Upper lobe of left lung (tissue), 6 donors: ENCODE measurements at regions not wholly inside any gene's neighbourhood (a gene's known extent, or its start where the extent isn't known, plus 50 kb on each side); places are given as distances from the start of the nearest gene placed in this dataset.

Source experiments
- ATAC-seq, 2 donors: fragments of 200-7000 bp; cut with Tn5 transposase; one replicate each; pipeline ENCODE4 v1.9.1; 2022; ENCODE audit warnings: mild to moderate bottlenecking in 2 of 2, moderate library complexity in 2 of 2; ENCODE audit not compliant: low FRiP score in 2 of 2
- DNase-seq, 2 donors: peaks; one replicate each; pipeline ENCODE4 v3.0.0-alpha.2; 2019 to 2020
- H3K27ac ChIP-seq, 4 donors: fragments of 200-600 bp; sonication (generic); one replicate each; pipeline ENCODE4 v1.5.1; 2016 to 2019
- H3K27me3 ChIP-seq, 4 donors: fragments of 200-600 bp; sonication (generic); one replicate each; pipeline ENCODE4 v1.5.1; 2017 to 2019
- H3K36me3 ChIP-seq, 4 donors: fragments of 200-600 bp; sonication (generic); one replicate each; pipeline ENCODE4 v1.5.1; 2016 to 2019
- H3K4me1 ChIP-seq, 4 donors: fragments of 200-600 bp; sonication (generic); one replicate each; pipeline ENCODE4 v1.5.1; 2018 to 2019
- H3K4me3 ChIP-seq, 4 donors: fragments of 200-600 bp; sonication (generic); one replicate each; pipeline ENCODE4 v1.5.1; 2017 to 2019; ENCODE audit warnings: mild to moderate bottlenecking in 2 of 4, moderate library complexity in 1 of 4
- H3K9me3 ChIP-seq, 4 donors: fragments of 200-600 bp; sonication (generic); one replicate each; pipeline ENCODE4 v1.5.1; 2018 to 2019
- CTCF ChIP-seq, 6 experiments: fragments of 450-650 bp in 4 of 6; fragments of 200-600 bp in 2 of 6; sonication (generic) in 2 of 6; IDR thresholded peaks; one replicate each; pipeline ENCODE4 v1.5.1; 2016 to 2019; ENCODE audit warnings: antibody characterized with exemption in 6 of 6
- EP300 ChIP-seq, 4 donors: sonication (generic); formaldehyde crosslinking; IDR thresholded peaks; one replicate each; pipeline ENCODE4 v1.5.1; 2017; ENCODE audit warnings: antibody characterized with exemption in 4 of 4, control low read depth in 2 of 4
- POLR2A ChIP-seq, 4 donors: fragments of 450-650 bp; IDR thresholded peaks; one replicate each; pipeline ENCODE4 v1.5.1; 2016 to 2017; ENCODE audit warnings: antibody characterized with exemption in 4 of 4, mild to moderate bottlenecking in 2 of 4
- POLR2AphosphoS5 ChIP-seq, 2 donors: sonication (generic); formaldehyde crosslinking; IDR thresholded peaks; one replicate each; pipeline ENCODE4 v1.5.1; 2017; ENCODE audit warnings: antibody characterized with exemption in 2 of 2
- WGBS, 2 donors: methylation state at CpG; one replicate each; pipeline ENCODE4 v1.1.5; 2017 to 2018; 5-methylcytosine and 5-hydroxymethylcytosine counted together
- donor health status: DM: no; HTN: no; CAD: no; lungs with moderate emphysema.
- donor health status: DM: no; HTN: yes; CAD: no; lungs with severe emphysema.

- no peak for TF ChIP-seq POLR2A (IDR thresholded peaks at IDR 0.05)
- TF ChIP-seq POLR2AphosphoS5 (IDR thresholded peaks at IDR 0.05) = no peak
- no peak for TF ChIP-seq CTCF (IDR thresholded peaks at IDR 0.05)
- TF ChIP-seq EP300 (IDR thresholded peaks at IDR 0.05) = no peak
- no peaks in the 10 kb centered on the region for H3K27me3 ChIP-seq
- H3K4me3 ChIP-seq = no peak overlapping the region
- no peaks in the 10 kb centered on the region for H3K36me3 ChIP-seq
- H3K27ac ChIP-seq = no peak overlapping the region
- no peak for DNase-seq
- no peaks in the 10 kb centered on the region for H3K9me3 ChIP-seq
- no peak for ATAC-seq
- 94 to 97% methylated on average over 2 of the region's 2 CpGs for WGBS, 2 donors
- H3K4me1 ChIP-seq = no peaks in the 10 kb centered on the region
Observed at GRCh38 chr2:173539615-173540014, 184.9 kb downstream of the CDCA7 start.

- 79 to 82% methylated on average over 6 of the region's 6 CpGs for WGBS, 2 donors
- no peaks in the 10 kb centered on the region for H3K36me3 ChIP-seq
- TF ChIP-seq POLR2AphosphoS5 (IDR thresholded peaks at IDR 0.05) = no peak
- no peak for TF ChIP-seq EP300 (IDR thresholded peaks at IDR 0.05)
- no peak for TF ChIP-seq POLR2A (IDR thresholded peaks at IDR 0.05)
- no peak for TF ChIP-seq CTCF (IDR thresholded peaks at IDR 0.05)
- no peaks in the 10 kb centered on the region for H3K9me3 ChIP-seq
- no peak overlapping the region for H3K27ac ChIP-seq
- no peaks in the 10 kb centered on the region for H3K27me3 ChIP-seq
- ATAC-seq = no peak
- no peak overlapping the region for H3K4me3 ChIP-seq
- no peaks in the 10 kb centered on the region for H3K4me1 ChIP-seq
- no peak for DNase-seq
Observed at GRCh38 chr2:173544641-173545363, 190.1 kb downstream of the CDCA7 start.

GRCh38 chr2:173545364-173545763 lies 190.7 kb downstream of the CDCA7 start:
- WGBS, 2 donors = 63 to 70% methylated on average over 3 of the region's 3 CpGs
- ATAC-seq (peak in 1 of 2 donors; percentile 82), DNase-seq (no peak)
- Histone ChIP-seq H3K27me3 (no peaks in the 10 kb centered on the region), H3K27ac (no peak overlapping the region), H3K4me1 (no peaks in the 10 kb centered on the region), H3K36me3 (no peaks in the 10 kb centered on the region), H3K4me3 (no peak overlapping the region), H3K9me3 (no peaks in the 10 kb centered on the region)
- TF ChIP-seq POLR2A (IDR thresholded peaks at IDR 0.05) = no peak
- no peak for TF ChIP-seq EP300 (IDR thresholded peaks at IDR 0.05)
- TF ChIP-seq POLR2AphosphoS5 (IDR thresholded peaks at IDR 0.05) = no peak
- TF ChIP-seq CTCF (IDR thresholded peaks at IDR 0.05) = no peak

GRCh38 chr2:173547499-173547898 lies 192.8 kb downstream of the CDCA7 start:
- Histone ChIP-seq H3K36me3 (no peaks in the 10 kb centered on the region), H3K27ac (no peak overlapping the region), H3K4me1 (no peaks in the 10 kb centered on the region), H3K9me3 (no peaks in the 10 kb centered on the region), H3K27me3 (no peaks in the 10 kb centered on the region), H3K4me3 (no peak overlapping the region)
- WGBS, 2 donors = 64 to 73% methylated on average over 6 of the region's 6 CpGs
- no peak for DNase-seq
- ATAC-seq = no peak
- TF ChIP-seq POLR2A (IDR thresholded peaks at IDR 0.05) (no peak), CTCF (IDR thresholded peaks at IDR 0.05) (no peak), POLR2AphosphoS5 (IDR thresholded peaks at IDR 0.05) (no peak), EP300 (IDR thresholded peaks at IDR 0.05) (no peak)

GRCh38 chr2:173550143-173550542 lies 195.5 kb downstream of the CDCA7 start:
- Histone ChIP-seq H3K27me3 (no peaks in the 10 kb centered on the region), H3K4me1 (no peaks in the 10 kb centered on the region), H3K9me3 (no peaks in the 10 kb centered on the region), H3K4me3 (no peak overlapping the region), H3K36me3 (no peaks in the 10 kb centered on the region), H3K27ac (no peak overlapping the region)
- WGBS, 2 donors = 78 to 80% methylated on average over 1 of the region's 1 CpG
- no peak for ATAC-seq
- no peak for DNase-seq
- TF ChIP-seq POLR2AphosphoS5 (IDR thresholded peaks at IDR 0.05) (no peak), EP300 (IDR thresholded peaks at IDR 0.05) (no peak), CTCF (IDR thresholded peaks at IDR 0.05) (no peak), POLR2A (IDR thresholded peaks at IDR 0.05) (no peak)
